CD4-positive, alpha-beta T cell treated with Interleukin-6 at 100 ng/mL for 8 hours (primary cell): ENCODE measurements at regions not wholly inside any gene's neighbourhood (a gene's known extent, or its start where the extent isn't known, plus 50 kb on each side); places are given as distances from the start of the nearest gene placed in this dataset.
"Not testable (repeated sequence)": the region's sequence is repeated elsewhere in the genome, so short reads cannot be mapped to it uniquely, and the experiment has no call there.

Source experiments
- DNase-seq: peaks from one replicate; pipeline ENCODE4 v3.0.0-alpha.2; 2020; ENCODE audit warnings: mixed read lengths, low spot score

GRCh38 chr4:19030536-19030935, 1009.0 kb upstream of the LCORL start:
- no peak for DNase-seq

DNA sequence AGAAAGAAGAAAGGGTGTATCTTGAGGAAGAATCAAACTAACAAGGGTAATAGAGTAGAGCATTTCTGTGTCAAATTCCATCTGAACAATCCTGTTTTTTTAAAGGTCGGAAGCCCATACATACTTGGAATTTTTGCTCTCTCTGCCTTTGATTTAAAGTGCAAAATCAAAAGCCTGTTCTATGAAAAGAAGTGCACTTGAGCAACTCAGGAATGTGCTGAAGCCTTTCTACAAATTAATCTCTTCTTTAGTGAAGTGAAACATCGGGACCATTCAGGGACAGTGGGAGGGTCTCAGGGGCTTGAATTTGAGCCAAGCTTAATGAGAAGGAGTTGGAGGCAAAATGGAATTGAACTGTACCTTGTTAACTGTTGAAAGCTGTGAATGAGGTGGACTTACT, 1008.5 kb upstream of the LCORL start:
- no peak for DNase-seq

DNA sequence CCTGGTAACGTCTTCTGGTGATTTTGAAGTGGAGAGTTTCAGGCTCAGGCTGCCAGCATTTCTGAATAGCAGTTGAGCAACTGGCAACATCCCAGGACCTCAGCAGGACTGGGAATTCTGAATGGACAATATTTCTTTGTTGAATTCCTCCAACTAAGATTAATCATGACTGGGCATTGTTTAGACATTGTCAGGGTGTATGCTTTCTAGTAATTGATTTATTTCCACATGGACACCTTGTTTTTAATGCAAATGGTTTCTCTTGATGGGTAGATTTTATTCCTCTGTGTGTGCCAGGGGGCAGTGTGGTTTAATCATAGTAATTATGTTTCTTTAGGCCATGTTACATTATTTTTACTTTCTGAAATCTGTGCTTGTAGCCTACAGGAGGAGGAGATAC, 1004.7 kb upstream of the LCORL start:
- DNase-seq, result no peak

- DNase-seq, result no peak
These were observed 1003.5 kb upstream of the LCORL start for GRCh38 chr4:19025031-19025430.

DNA sequence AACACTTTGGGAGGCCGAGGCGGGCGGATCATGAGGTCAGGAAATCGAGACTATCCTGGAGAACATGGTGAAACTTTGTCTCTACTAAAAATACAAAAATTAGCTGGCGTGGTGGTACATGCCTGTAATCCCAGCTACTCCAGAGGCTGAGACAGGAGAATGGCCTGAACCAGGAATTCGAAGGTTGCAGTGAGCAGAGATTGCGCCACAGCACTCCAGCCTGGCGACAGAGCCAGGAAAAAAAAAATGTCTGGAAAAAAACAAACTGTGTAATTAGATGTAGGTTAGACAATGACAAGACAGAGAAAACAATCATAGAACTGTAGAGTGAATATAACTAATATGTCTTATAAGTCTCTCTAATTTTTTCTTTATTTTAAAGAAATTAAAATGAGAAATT, 1002.5 kb upstream of the LCORL start:
- DNase-seq, result no peak

GRCh38 chr4:19021617-19022016, 1000.1 kb upstream of the LCORL start:
- DNase-seq, result no peak

GRCh38 chr4:19016550-19016949, 995.0 kb upstream of the LCORL start:
- not testable (repeated sequence) for DNase-seq

- no peak for DNase-seq
These were observed 993.0 kb upstream of the LCORL start for GRCh38 chr4:19014594-19014993.

- no peak for DNase-seq
These were observed 989.2 kb upstream of the LCORL start for GRCh38 chr4:19010761-19011160.

DNA sequence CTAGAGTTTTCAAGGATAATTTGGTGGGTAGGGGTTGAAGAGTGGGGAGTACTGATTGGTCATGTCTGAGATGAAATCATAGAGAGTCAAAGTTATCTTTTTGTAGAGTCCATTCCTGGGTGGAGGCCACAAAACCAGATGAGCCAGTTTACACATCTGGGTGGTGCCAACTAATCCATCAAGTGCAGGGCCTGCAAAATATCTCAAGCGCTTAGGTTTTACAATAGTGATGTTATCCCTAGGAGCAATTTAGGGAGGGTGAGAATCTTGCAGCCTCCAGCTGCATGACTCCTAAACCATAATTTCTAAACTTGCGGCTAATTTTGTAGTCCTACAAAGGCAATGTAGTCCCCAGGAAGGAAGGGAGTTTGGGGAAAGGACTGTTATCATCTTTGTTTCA, 988.3 kb upstream of the LCORL start:
- DNase-seq, result no peak

GRCh38 chr4:19005211-19005610, 983.7 kb upstream of the LCORL start:
- no peak for DNase-seq

GRCh38 chr4:19002170-19002569, 980.6 kb upstream of the LCORL start:
- no peak for DNase-seq

DNA sequence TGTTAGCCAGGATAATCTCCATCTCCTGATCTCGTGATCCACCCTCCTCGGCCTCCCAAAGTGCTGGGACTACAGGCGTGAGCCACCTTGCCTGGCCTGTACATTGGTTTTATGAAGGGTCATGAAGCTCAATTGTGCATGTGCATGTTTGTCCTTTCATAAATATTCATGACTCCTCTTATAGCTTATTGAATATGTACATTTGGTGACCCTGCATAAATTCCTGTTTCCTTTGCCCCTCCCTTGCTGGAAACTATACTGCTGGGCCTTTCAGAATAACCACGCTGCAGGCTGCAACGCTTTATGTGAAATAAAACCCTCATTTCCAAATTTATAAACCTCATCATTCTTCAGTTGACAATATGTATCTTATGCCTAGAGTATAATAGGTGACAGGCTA, 978.0 kb upstream of the LCORL start:
- DNase-seq, result no peak

DNA sequence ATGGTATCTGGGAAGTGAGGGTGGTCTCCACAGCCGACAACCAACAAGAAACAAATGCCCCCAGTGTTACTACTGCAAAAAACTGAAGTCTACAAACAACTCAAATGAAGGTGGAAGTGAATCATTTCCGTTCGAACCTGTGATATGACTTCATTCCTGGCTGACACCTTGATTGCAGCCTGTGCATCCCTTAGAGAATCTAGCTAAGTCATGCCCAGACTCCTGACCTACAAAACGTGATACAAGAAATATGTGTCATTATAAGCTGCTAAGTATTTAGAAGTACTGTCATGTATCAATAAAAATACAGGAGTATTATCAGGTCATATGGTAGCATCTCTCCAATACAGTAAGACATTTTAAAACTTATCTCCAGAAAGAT, 959.7 kb upstream of the LCORL start:
- no peak for DNase-seq

GRCh38 chr4:18980516-18981233, 959.1 kb upstream of the LCORL start:
- no peak for DNase-seq

DNA sequence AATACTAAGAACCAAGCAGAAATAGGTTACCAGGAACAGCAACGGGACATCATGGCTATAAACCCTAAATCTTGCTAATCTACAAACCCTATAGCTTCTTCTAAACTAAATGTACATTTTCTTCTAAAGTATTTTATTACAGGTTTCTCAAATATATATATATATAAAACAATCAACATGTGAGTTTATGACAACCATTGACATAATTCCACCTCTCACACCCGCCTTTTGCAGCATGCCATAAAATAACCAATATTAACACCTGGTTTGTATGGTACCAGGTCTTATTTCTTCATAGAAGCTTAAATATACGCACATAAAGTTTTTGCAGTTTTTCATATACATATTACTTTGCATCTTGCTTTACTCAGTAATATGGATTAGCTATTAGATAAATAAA, 955.3 kb upstream of the LCORL start:
- no peak for DNase-seq

- no peak for DNase-seq
These were observed 954.6 kb upstream of the LCORL start for GRCh38 chr4:18975916-18976808.

DNA sequence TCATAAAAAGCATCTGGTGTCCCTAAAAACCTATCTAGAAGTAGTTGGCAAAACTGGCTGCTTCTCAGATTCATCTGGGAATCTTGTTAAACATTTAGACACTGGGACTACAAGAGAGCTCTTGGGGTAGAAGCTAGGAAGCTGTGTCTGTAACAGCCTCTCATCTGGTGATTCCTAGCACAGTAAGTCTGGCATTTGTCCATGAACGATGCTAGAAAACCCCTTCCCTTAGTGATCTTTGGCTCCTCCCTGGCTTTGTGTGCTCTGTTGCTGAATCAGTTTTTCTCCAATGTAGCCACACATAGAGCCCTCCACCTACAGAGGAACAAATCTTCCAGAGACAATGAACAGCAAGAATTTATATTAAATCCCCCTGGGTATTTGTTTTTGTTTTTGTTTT, 951.7 kb upstream of the LCORL start:
- no peak for DNase-seq

DNA sequence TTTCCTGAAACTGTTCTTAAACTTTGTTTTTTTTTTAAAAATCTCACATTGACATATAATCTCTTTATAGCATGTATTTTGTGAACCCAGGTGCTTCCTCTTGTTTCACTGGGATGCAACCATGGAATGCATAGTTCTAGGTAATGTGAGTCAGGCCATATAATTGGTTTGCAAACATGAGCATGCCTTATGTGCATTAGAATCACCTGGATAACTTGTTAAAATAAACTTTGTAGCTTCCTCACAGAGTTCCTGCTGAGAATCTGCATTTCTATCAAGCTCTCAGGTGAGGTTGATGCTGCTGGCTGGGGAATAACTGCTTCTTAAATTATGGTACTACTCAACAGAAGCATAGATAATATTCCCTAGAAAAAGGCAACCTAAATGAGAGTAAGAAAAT, 940.3 kb upstream of the LCORL start:
- DNase-seq, result no peak

DNA sequence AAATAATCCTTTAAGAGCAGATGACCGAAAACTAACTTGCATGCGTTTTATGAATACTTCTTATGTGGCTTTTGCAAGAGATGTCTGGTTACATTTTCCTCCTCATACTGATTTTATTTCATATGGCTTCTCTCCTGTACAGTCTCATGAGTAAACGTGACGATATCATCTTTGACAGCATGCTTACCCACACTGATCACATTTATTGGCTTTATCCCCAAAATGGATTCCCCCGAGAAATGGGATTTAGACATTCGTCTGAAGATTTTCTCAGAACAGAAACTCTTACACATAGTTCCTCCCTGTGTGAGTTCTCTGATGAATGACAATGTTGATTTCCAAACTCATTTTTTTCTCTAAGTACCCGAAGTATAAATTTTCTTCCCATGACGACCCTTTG, 939.7 kb upstream of the LCORL start:
- no peak for DNase-seq

GRCh38 chr4:18957716-18958115, 936.2 kb upstream of the LCORL start:
- DNase-seq, result no peak

DNA sequence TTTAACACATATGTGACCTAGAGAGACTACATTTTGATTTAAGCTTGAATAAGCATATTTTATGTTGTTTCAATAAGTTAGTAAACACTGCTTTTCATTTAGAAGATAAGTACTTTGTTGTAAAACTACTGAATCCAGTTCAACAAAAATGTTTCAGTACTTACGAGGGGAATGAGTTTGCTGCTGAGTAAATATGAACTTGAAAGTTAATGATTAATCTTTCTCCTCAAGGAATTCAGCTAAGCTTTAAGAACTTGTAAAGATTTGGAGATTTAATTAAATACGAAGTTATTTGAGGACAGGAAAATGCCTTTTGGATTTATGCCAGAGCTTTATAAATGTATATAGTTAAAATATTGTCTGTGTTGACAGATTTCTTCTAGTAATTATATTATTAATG, 933.0 kb upstream of the LCORL start:
- no peak for DNase-seq

- DNase-seq, result no peak
These were observed 932.1 kb upstream of the LCORL start for GRCh38 chr4:18953613-18954012.

GRCh38 chr4:18945464-18945863, 923.9 kb upstream of the LCORL start:
- DNase-seq, result no peak
